ENCODE measurements at regions not wholly inside any gene's neighbourhood (a gene's known extent, or its start where the extent isn't known, plus 50 kb on each side); places are given as distances from the start of the nearest gene placed in this dataset.

GRCh38 chr3:31445701-31446100 lies 87.0 kb upstream of the STT3B start:
- H3K36me3 Mint-ChIP-seq = peaks cover 6% of the 10 kb centered on the region
- H3K27ac Mint-ChIP-seq = peak overlapping the region; percentile 78
- H3K4me3 Mint-ChIP-seq = no peak overlapping the region
- peaks cover 31% of the 10 kb centered on the region for H3K4me1 Mint-ChIP-seq
- H3K27me3 Mint-ChIP-seq (ENCODE audit: low read depth) = no peaks in the 10 kb centered on the region
- no peak for TF ChIP-seq CTCF (IDR thresholded peaks at IDR 0.05; ENCODE audit: unreplicated experiment)
- peaks cover 19% of the 10 kb centered on the region for H3K9me3 Mint-ChIP-seq
- no peak for DNase-seq (ENCODE audit: low spot score in 2 of 2, unreplicated experiment in 2 of 2)

GRCh38 chr3:31448035-31448881 lies 84.5 kb upstream of the STT3B start:
- no peak overlapping the region for H3K4me3 Mint-ChIP-seq
- peaks cover 40% of the 10 kb centered on the region for H3K9me3 Mint-ChIP-seq
- peaks cover 6% of the 10 kb centered on the region for H3K36me3 Mint-ChIP-seq
- TF ChIP-seq CTCF (IDR thresholded peaks at IDR 0.05; ENCODE audit: unreplicated experiment) = no peak
- DNase-seq (ENCODE audit: low spot score in 2 of 2, unreplicated experiment in 2 of 2) = no peak
- no peak overlapping the region for H3K27ac Mint-ChIP-seq
- peaks cover 28% of the 10 kb centered on the region for H3K4me1 Mint-ChIP-seq
- no peaks in the 10 kb centered on the region for H3K27me3 Mint-ChIP-seq (ENCODE audit: low read depth)

- Mint-ChIP-seq H3K4me3 (no peak overlapping the region), H3K9me3 (peaks cover 40% of the 10 kb centered on the region), H3K4me1 (peaks cover 25% of the 10 kb centered on the region), H3K36me3 (peaks cover 6% of the 10 kb centered on the region), H3K27ac (no peak overlapping the region), H3K27me3 (ENCODE audit: low read depth) (no peaks in the 10 kb centered on the region)
- DNase-seq (ENCODE audit: low spot score in 2 of 2, unreplicated experiment in 2 of 2) = no peak
- TF ChIP-seq CTCF (IDR thresholded peaks at IDR 0.05; ENCODE audit: unreplicated experiment) = no peak
These were observed 83.9 kb upstream of the STT3B start for GRCh38 chr3:31448882-31449243.

GRCh38 chr3:31449318-31449717 lies 83.4 kb upstream of the STT3B start:
- Mint-ChIP-seq H3K4me1 (peaks cover 24% of the 10 kb centered on the region), H3K9me3 (peaks cover 40% of the 10 kb centered on the region), H3K27me3 (ENCODE audit: low read depth) (no peaks in the 10 kb centered on the region), H3K4me3 (no peak overlapping the region), H3K27ac (no peak overlapping the region), H3K36me3 (peaks cover 6% of the 10 kb centered on the region)
- no peak for DNase-seq (ENCODE audit: low spot score in 2 of 2, unreplicated experiment in 2 of 2)
- TF ChIP-seq CTCF (IDR thresholded peaks at IDR 0.05; ENCODE audit: unreplicated experiment) = no peak

GRCh38 chr3:31450345-31450744 lies 82.4 kb upstream of the STT3B start:
- Mint-ChIP-seq H3K27me3 (ENCODE audit: low read depth) (no peaks in the 10 kb centered on the region), H3K27ac (no peak overlapping the region), H3K9me3 (peaks cover 40% of the 10 kb centered on the region)

More at GRCh38 chr3:31450345-31450744, 82.4 kb upstream of the STT3B start:
- Mint-ChIP-seq H3K36me3 (peaks cover 6% of the 10 kb centered on the region), H3K4me1 (peaks cover 14% of the 10 kb centered on the region), H3K4me3 (no peak overlapping the region)
- TF ChIP-seq CTCF (IDR thresholded peaks at IDR 0.05; ENCODE audit: unreplicated experiment) = no peak
- DNase-seq (ENCODE audit: low spot score in 2 of 2, unreplicated experiment in 2 of 2) = no peak
